ENCODE measurements at regions not wholly inside any gene's neighbourhood (a gene's known extent, or its start where the extent isn't known, plus 50 kb on each side); places are given as distances from the start of the nearest gene placed in this dataset.

- ATAC-seq (ENCODE audit: insufficient number of reproducible peaks, low FRiP score, low read depth): no peak
- TF ChIP-seq CTCF (IDR thresholded peaks at IDR 0.05): no peak
- Histone ChIP-seq H3K27me3 (replicated peaks; ENCODE audit: insufficient read depth) (no peaks in the 10 kb centered on the region), H3K4me1 (ENCODE audit: control insufficient read depth in 1 of 2, low read depth in 2 of 2) (no peaks in the 10 kb centered on the region), H3K27ac (no peak overlapping the region), H3K9me3 (no peaks in the 10 kb centered on the region), H3K4me3 (no peak overlapping the region), H3K36me3 (no peaks in the 10 kb centered on the region)
- DNase-seq (ENCODE audit: low spot score): no peak
Measured at GRCh38 chr15:39279311-39279710, 301.6 kb upstream of the THBS1 start.

- ATAC-seq (ENCODE audit: insufficient number of reproducible peaks, low FRiP score, low read depth) (no peak), DNase-seq (ENCODE audit: low spot score) (no peak)
- H3K4me3 ChIP-seq: no peak overlapping the region
- H3K27ac ChIP-seq: no peak overlapping the region
- no peaks in the 10 kb centered on the region for H3K9me3 ChIP-seq
- H3K27me3 ChIP-seq (replicated peaks; ENCODE audit: insufficient read depth): no peaks in the 10 kb centered on the region
- TF ChIP-seq CTCF (IDR thresholded peaks at IDR 0.05): no peak
- no peaks in the 10 kb centered on the region for H3K4me1 ChIP-seq (ENCODE audit: control insufficient read depth in 1 of 2, low read depth in 2 of 2)
- H3K36me3 ChIP-seq: no peaks in the 10 kb centered on the region
Measured at GRCh38 chr15:39281094-39281493, 299.8 kb upstream of the THBS1 start.

GRCh38 chr15:39282663-39283208, 298.1 kb upstream of the THBS1 start:
- DNase-seq (ENCODE audit: low spot score): no peak
- H3K27me3 ChIP-seq (replicated peaks; ENCODE audit: insufficient read depth): no peaks in the 10 kb centered on the region

GRCh38 chr15:39283531-39283930, 297.3 kb upstream of the THBS1 start:
- no peak overlapping the region for H3K4me3 ChIP-seq
- ATAC-seq (ENCODE audit: insufficient number of reproducible peaks, low FRiP score, low read depth): no peak
- no peak overlapping the region for H3K27ac ChIP-seq
- DNase-seq (ENCODE audit: low spot score): no peak
- no peaks in the 10 kb centered on the region for H3K9me3 ChIP-seq
- TF ChIP-seq CTCF (IDR thresholded peaks at IDR 0.05): no peak
- H3K36me3 ChIP-seq: no peaks in the 10 kb centered on the region
- H3K4me1 ChIP-seq (ENCODE audit: control insufficient read depth in 1 of 2, low read depth in 2 of 2): no peaks in the 10 kb centered on the region
- H3K27me3 ChIP-seq (replicated peaks; ENCODE audit: insufficient read depth): no peaks in the 10 kb centered on the region

More at GRCh38 chr15:39282663-39283208, 298.1 kb upstream of the THBS1 start:
- no peak overlapping the region for H3K27ac ChIP-seq
- H3K36me3 ChIP-seq: no peaks in the 10 kb centered on the region
- no peak for TF ChIP-seq CTCF (IDR thresholded peaks at IDR 0.05)
- no peak overlapping the region for H3K4me3 ChIP-seq
- H3K4me1 ChIP-seq (ENCODE audit: control insufficient read depth in 1 of 2, low read depth in 2 of 2): no peaks in the 10 kb centered on the region
- no peak for ATAC-seq (ENCODE audit: insufficient number of reproducible peaks, low FRiP score, low read depth)
- no peaks in the 10 kb centered on the region for H3K9me3 ChIP-seq

- no peak for TF ChIP-seq CTCF (IDR thresholded peaks at IDR 0.05)
- Histone ChIP-seq H3K27me3 (replicated peaks; ENCODE audit: insufficient read depth) (no peaks in the 10 kb centered on the region), H3K27ac (no peak overlapping the region), H3K4me3 (no peak overlapping the region), H3K4me1 (ENCODE audit: control insufficient read depth in 1 of 2, low read depth in 2 of 2) (no peaks in the 10 kb centered on the region), H3K36me3 (no peaks in the 10 kb centered on the region), H3K9me3 (no peaks in the 10 kb centered on the region)
- ATAC-seq (ENCODE audit: insufficient number of reproducible peaks, low FRiP score, low read depth) (no peak), DNase-seq (ENCODE audit: low spot score) (no peak)
Measured at GRCh38 chr15:39285071-39285470, 295.8 kb upstream of the THBS1 start.

All from thoracic aorta (tissue), 2 donors.